ENCODE measurements at regions not wholly inside any gene's neighbourhood (a gene's known extent, or its start where the extent isn't known, plus 50 kb on each side); places are given as distances from the start of the nearest gene placed in this dataset.

DNA sequence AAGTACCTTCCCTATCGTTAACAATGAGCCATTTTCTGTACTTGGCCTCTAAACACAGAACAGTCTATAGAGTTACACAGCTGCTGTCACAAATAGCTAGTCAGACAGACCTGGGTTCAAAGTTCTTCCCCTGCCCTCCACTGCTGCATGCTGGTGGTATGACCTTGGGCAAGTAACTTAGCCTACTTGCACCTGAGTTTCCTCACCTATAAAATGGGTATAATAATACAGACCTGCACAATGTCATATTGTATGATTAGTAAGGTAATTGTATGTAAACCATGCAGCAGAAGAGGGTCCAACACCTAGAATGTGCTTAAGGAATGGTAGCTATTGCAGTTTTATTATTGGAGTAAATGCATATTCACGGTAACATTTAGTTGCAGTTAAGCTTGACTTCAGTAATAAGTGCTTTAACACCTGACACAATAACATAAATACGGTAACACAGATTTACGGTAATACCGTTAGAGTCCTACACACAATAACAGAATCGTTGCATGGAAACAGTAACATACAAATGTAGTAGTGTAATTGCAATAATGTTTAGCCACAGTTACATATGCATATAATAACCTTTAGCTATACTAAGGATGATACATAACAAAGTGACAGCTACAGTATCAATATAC is 193.3 kb upstream of the CSF3R start:
- DNase-seq (ENCODE audit: low read depth), result no peak

DNA sequence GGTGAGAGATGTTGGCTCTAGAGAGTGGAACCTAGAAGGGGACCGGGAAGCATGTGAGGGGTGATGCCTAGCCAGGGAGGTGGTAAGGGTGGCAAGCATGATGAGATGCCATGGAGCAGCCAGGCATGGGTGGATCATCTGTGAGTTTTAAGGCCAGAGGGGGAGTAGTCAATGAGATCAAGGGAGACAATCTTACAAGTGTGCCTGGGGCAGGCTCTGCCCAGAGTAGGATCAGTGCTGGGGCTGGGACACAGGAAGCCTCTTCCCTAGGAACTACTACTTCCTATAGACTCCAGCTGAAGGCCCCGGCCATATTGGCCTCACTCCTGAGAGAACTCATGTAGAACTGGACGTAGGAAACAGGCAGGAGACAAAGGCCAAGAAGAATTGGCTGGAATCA is 192.4 kb upstream of the CSF3R start:
- no peak for DNase-seq (ENCODE audit: low read depth)

DNA sequence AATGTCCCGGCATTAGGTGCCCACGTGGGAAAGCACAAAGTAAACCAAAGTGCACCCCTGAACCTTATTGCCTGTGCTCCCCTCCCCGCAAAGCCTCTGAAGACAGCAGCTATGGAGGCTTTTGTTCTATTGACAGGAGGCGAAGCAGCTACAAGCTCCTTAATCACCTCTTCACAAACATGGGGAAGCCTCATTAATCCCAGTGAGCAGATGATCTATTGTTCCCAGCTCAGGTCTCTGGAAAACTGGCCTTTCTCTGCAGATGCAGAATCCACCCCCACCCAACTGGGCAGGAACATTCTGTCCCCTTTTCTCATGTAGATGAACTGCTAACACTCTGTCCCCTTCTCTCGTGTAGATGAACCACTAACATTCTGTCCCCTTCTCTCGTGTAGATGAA is 190.5 kb upstream of the CSF3R start:
- DNase-seq (ENCODE audit: low read depth), result no peak

DNA sequence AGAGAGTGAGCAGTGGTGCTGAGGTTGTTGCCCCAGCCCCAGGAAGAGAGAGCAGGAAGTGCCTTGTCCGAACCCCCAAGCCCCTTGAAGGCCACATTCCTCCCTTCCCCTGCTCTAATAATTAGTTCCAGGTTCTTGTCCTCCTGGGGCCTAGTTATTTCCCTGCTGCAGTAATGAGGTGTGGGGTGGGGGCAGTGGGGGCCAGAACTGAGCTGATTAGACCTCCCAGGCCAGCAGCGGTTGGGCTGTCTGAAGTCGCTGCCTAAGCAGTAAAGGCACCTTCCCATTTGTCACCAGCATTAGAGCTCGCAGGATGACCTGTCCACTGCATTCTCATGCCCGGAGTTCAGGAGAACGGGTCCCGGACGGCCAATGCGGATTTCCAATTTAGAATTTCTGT is 186.5 kb upstream of the CSF3R start:
- DNase-seq (ENCODE audit: low read depth), result no peak

DNA sequence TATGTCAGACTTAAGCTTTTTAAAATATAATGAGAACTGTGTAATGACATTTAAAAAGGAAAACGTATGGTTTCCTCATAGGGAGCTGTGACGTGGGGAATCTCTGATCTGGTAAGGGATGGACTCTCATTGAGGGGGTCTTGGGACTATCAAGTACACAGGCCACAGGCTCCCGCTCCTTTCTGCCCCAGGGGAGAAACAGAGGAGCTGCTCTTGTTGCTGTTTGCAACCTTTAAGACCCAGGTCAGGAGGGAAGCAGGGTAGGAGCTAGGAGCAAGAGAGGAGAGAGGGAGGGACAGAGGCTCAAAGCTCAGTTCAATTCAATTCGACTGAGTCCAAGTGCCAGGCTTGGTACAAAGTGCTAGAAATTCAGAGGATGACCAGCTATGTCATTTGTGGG is 185.1 kb upstream of the CSF3R start:
- no peak for DNase-seq (ENCODE audit: low read depth)

DNA sequence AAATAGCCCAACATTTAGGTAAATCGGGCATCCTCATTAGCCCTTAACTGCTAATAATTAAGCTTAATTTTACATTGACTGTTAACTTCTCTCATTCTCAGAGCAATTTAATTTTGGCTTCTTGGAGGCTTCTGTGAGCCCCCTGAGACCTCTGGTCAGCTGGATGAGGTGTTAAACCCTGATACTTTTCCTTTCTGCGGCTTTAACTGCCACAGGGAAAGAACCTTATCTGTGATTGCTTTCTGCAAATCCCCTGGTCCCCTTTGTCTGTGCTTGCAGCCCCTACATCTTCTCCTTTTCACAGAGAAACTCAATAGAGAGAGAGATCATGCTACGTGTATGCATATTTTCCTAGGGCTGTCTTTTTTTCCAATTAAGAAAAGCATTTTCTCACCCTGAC is 184.5 kb upstream of the CSF3R start:
- DNase-seq (ENCODE audit: low read depth), result no peak

DNA sequence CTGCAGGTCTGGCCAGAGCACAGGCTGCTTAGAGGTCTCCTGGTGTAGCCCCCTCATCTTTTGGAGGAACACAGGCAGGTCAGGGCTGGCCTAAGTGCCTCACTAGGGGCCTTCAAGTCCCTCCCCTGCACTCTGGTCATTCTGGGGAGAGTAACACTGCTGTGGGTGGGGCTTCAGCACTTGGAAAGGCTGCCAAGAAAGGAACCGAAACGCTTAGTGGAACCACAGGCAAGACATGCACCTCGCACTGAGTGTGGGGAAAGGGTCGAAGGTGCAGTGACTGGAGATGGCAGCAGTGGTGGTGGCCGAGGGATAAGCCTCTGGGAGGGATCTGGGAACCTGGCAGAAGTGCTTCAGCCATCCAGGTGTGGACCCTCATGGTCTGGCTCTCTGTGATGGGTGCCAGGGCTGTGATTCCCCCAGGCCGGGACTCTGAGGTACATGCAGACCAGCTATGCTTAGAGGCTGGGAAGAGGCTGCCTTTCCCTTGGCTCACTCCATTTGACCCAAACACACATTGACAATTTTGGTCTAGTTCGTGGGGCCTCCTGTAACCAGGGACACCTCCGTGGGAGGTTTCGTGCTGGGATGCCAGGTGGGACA is 182.9 kb upstream of the CSF3R start:
- no peak for DNase-seq (ENCODE audit: low read depth)

DNA sequence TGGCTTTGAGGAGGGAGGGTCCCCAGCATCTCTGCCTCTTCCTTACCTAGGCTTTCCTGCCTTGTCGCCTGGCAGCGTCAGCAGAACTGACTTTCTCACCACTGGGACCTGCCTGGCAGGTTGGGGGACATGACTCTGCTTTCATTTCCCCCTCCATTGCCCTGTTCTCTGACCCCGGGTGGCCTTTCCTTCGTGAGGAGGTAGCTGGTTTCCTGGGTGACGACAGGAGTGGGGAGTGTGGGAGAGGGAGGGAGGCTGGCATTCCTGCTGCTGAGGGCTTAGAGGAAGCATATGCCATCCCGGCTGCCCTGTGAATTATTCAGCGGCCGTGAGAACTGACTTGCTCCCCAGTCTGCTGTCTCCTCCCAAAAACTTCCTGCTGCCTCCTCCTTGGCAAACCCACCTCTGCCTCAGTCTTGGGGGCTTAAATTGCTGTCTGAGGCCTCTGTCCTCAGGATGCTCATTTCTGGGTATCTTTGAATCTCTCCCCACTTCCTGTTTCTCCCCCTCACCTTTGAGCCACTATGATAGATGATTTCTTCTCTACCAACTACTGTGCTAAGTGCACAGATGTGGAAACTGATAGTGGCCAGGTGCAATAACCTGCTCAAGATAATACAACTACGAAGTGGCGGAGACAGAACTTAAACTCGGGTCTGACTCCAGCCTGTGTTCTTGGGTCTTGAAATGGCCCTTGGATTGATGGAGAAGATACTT is 182.0 kb upstream of the CSF3R start:
- DNase-seq (ENCODE audit: low read depth), result no peak

DNA sequence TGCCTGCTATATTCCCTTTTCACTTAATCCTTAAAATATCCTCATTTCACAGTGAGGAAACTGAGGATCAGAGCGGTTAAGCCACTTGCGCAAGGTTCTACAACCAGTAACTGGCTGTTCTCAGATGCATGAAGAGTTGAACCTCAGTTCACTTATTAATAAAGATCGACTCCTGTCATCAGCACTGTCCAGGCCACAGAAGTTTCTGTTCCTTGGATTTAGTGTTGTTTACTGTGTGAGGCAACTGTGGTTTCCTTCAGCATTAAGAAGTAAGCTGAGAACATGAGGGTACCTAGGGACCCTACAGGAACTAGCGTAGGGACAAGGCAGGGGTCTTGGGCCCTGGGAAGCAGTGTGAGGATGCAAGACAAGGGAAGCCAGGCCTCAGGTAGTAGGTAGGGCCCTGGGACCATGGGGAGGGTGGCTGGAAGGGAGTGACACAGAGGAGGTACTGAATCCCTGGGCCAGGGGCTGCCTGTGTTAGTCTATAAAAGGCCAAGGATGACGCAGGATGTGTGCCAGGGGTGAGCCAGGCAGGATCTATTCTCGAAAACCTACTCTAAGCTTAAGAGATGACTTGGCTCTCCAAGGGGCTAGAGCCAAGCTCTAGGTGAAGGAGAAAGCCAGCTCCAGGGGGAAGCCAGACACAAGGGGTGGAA is 181.2 kb upstream of the CSF3R start:
- no peak for DNase-seq (ENCODE audit: low read depth)

DNA sequence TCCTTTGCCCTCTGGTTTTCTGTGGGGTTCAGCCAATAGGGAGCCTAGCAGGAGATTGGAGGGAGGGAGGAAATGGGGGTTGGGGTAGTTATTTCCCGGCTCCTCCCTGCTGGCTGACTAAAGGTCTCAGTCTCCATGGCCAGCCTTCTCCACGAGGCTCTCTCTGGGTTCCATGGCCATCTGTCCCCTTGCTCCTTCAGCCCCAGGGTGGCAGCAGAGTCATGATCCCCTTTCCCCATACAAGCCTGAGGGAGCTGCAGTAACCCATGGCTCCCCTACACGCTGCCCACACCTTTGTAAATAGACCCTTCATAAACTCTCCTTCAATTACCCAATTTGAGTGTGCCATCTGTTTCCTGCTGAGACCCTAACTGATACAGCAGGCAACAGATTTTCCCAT is 176.1 kb upstream of the CSF3R start:
- no peak for DNase-seq (ENCODE audit: low read depth)

DNA sequence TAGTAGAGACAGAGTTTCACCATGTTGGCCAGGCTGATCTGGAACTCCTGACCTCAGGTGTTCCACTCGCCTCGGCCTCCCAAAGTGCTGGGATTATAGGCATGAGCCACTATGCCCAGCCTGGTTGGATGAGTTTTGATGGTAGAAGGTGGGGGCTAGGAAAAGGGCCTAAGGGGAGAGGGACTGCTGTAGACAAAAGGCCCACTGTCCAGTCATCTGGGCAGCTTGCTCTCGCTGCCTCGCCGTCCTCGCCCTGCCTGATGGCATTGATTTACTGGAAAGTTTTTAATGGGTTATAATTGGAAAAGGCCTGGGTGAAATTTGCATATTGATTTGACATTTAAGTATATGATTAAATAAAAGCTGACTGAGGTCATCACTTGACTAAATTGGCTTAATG is 175.1 kb upstream of the CSF3R start:
- DNase-seq (ENCODE audit: low read depth), result no peak

DNA sequence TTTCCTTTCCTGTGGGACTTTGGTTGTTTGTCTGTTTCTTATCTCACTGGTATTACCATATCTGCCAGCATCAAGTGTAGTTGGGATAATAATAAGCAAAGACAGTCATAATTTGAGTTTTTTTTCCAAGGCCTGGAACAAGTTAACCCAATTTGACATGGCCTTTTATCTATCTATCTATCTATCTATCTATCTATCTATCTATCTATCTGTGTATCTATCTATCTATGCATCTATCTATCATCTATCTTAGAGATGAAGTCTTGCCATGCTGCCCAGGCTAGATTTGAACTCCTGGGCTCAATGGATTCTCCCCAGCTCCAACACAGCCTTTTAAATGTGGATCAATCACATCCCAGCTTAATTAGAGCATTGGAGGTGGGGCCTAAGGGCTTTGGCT is 174.1 kb upstream of the CSF3R start:
- no peak for DNase-seq (ENCODE audit: low read depth)

DNA sequence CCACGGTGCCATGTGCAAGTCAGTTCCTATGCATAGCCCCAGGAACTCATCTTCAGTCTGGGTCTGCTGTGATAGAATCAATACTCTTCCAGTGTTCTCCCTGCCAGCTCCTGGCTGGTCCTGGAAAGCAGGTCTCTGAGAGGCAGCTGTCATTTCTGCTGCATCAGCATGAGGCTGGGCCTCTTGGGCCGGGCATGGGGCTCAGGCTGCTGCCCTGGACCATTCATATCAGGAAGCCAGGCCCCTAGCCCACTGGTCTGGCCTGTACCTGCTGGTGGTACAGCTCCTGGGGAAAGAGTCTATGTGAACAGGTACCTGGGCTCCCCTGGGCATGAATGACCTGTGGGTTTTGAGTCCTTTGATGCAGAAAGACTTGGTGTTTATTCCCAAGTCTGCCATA is 173.6 kb upstream of the CSF3R start:
- no peak for DNase-seq (ENCODE audit: low read depth)

DNA sequence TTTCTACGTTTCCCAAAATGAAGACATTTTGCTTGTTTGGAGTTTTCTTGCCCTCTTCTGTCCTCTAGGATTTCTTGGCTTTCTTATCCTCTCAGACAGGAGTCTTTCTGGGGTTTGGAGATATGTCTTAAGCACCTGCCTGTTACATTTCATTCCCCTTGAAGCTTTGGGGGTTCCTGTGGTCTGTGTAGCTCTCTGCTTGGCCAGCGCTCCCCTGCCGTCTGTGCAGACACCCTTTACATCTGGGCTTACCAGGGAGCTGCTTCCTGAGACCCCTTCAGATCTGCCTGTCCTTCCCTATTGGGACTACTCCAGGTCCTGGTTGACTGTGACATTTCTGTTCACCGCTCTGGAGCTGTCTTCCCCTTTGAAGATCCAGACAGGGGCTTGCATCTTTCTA is 171.9 kb upstream of the CSF3R start:
- DNase-seq (ENCODE audit: low read depth), result no peak

DNA sequence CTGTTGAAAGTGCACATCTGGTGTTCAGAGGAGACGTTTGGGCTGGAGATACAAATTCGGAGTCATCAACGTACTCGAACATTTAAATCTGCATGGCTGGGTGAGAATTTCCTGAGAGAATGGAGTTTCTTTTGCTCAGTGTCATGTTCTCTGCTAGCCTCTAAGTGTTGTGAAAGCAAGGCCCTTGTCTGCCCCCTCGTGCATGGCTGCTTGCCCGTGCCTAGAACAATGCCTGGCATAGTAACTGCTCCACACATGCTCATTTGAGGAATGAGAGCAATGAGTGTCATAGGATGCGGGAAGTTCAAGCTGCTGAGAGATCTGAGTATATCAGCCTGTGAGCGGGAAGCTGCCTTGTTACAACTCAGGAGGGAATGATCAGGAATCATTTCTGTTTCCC is 171.1 kb upstream of the CSF3R start:
- no peak for DNase-seq (ENCODE audit: low read depth)

DNA sequence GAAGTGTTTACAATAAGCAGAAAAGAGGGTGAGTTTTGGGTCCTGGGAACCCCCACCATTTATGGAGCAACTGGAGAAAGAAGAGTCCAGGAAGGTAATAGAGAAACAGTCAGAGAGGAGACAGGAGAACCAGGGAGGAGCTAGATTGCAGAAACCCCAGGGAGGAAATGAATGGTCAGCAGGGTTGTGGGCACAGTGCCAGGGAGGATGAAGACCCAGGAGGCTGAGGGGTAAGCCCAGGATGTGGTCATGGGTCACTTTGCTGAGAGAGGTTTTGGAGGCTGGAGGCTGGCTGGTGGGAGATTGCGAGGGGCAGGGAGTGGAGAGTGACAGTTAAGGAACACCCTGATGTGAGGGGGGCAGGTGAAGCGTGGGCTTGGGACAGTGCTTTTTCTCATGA is 169.9 kb upstream of the CSF3R start:
- no peak for DNase-seq (ENCODE audit: low read depth)

DNA sequence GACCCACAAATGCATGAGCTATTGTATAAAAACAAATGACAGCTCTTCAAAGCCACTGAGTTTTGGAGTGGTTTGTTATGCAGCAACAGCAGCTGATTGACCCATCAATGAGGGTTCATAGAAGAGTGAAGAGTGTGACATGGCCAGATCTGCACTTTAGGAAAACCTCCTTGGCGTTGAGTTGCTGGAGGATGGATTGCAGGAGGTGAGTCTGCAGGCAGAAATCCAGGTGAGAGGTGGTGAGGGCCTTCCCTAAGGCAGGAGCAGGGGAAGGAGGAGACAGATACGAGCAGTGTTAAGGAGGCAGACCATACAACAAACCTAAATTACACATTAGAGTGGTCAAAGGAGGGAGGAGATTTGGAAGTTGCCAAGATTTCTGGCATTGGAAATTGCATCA is 169.3 kb upstream of the CSF3R start:
- DNase-seq (ENCODE audit: low read depth), result no peak

DNA sequence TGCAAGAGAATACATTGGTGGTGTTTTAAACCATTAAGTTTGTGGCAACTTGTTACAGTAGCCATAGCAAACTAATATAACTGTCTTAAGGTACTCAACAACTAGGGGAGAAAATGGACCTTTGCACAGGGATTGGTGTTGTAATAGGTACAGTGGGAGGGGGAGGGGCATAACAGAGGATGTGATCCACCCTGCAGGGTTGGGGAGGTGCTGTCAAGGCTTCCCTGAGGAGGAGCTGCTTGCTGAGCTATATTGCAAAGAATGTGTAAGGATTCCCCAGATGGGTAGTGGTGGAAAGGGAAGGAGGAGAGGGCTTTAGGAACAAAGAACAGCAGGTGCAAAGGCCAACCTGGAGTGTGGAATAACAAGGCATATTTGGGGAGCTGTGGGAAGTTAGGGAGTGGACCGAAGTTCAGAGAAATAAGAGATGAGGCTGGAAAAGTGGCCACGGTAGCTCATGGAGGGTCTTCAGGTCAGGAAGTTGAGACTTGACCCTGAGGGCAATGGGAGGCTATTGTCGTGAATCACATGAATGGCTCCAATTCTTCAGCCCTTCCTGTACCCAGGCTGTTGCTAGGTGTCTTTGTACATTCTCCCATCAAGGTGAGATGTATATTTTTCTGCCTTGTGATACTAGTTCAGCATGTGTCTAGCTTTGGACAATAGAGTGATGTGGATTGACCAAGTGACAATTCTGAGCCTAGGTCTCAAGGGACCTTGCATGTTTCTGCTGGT is 168.6 kb upstream of the CSF3R start:
- DNase-seq (ENCODE audit: low read depth), result no peak

DNA sequence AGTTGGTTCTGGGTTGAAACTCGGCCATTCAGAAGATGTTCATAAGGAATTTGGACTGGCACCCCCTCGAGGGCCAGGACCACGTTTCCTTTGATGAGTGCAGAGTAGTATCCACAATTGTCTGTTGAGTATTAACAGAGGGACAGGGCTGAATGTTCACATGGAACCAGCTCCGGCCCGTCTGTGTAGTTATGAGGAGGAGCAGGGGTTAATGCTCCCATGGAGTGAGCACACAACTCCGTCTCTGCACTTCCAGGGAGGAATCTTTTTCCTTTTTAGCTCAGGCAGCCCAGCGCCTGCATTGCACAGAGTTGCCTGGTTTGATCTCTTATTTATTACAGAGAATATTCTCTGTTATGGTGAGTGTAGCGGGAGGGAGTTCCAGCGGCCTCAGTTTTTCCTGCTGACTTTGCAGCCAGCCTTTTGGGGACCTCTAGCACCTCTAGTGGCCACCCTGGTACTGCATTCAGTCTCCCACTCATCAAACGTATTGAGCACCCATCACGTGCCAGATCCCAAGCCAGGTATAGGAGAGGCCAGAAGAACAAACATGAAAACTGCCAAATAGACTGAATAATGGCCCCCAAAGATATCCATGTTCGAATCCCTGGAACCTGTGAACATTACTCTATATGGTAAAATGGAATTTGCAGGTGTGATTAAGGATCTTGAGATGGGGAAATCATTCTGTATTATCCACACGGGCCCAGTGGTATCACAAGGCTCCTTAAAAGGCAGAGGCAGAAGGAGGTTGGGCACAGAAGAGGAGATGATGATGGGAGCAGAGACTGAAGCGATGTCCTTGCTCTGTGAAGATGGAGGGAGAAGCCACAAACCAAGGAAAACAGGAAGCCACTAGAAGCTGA is 167.7 kb upstream of the CSF3R start:
- DNase-seq (ENCODE audit: low read depth), result peak; percentile 43

DNA sequence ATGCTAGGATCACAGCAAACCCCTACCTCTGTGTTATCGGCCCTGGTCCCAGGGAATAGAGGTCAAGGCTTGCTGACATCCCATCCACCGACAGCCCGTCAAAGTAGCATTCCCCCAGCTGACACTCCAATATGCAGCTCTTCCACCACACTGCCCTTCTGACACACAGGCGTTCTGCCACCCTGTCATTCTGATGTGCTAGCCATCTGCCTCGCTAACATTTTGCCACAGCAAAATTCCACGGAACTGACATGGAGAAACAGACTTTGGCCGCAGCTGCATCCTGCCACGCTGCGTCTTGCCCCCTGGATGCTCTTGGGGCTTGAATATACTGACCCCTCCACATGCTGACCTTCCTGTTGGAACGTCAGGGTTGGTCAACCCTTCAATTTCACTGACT is 163.2 kb upstream of the CSF3R start:
- no peak for DNase-seq (ENCODE audit: low read depth)

DNA sequence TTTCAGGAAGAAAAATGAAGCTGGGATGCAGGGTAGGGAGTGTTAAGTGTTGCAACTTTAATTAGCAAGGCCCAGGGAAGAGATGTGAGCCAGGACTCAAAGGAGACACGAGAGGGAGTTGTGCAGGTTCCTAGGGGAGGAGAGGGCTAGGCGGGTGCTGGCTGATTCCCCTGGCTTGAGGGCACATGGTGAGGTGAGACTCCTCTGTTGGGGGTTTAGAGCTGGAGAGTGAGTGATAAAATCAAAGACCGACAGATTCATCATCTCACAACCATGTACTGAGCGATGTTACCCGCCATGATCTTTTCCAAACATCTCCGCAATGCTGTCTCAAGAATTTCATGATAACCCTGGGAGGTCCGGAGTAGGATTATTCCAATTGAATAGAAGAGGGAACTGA is 161.8 kb upstream of the CSF3R start:
- DNase-seq (ENCODE audit: low read depth), result no peak
